ENCODE measurements at regions not wholly inside any gene's neighbourhood (a gene's known extent, or its start where the extent isn't known, plus 50 kb on each side); places are given as distances from the start of the nearest gene placed in this dataset.

DNA sequence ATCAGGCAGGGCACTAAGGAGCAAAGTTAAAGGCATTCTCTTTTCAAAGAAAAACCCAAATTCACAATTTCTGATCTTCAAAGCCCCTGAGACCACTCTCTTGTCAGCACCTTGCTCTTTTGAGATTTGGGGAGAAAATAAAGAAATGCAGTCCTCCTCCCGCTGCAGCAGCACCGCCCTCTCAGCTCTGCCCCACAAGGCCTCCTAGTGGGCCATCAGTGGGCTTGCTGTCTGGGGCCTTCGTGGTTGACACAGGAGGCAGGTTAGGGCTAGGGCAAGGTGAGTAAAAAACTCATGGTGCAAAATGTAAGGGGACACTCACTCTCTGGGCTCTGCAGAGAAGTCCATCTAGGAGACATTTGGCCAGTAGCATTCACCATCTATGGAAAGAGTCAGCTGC lies 67.4 kb upstream of the CTTNBP2NL start:
- TF ChIP-seq SUZ12 (IDR thresholded peaks at IDR 0.05; ENCODE audit: extremely low read depth, insufficient read depth, insufficient read length) (no peak), ZNF274 (IDR thresholded peaks at IDR 0.05; ENCODE audit: low read depth, low read length) (no peak), YY1 (IDR thresholded peaks at IDR 0.05; ENCODE audit: insufficient read depth, insufficient read length) (no peak)
